ENCODE measurements at regions not wholly inside any gene's neighbourhood (a gene's known extent, or its start where the extent isn't known, plus 50 kb on each side); places are given as distances from the start of the nearest gene placed in this dataset.
"Not testable (repeated sequence)": the region's sequence is repeated elsewhere in the genome, so short reads cannot be mapped to it uniquely, and the experiment has no call there.

DNA sequence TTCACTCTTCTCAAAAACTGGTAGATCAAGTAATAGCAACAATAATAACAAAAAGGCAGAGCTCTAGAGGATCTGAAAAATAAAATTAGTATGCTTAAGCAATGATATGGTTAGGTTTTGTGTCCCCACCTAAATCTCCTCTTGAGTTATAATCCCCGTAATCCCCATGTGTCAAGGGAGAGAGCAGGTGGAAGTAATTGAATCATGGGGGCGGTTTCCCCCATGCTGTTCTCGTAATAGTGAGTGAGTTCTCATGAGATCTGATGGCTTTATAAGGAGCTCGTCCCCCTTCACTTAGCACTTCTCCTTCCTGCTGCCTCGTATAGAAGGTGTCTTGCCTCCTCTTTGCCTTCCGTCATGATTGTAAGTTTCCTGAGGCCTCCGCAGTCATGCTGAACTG, 60.2 kb upstream of the ABHD2 start:
- Mint-ChIP-seq H3K27ac (no peak overlapping the region), H3K36me3 (peaks cover 0 to 5% (median 4%) of the 10 kb centered on the region in 5 donors), H3K9me3 (peaks cover 0 to 20% (median 4%) of the 10 kb centered on the region in 11 donors), H3K4me3 (no peak overlapping the region), H3K27me3 (peaks cover 0 to 20% (median 9%) of the 10 kb centered on the region in 5 donors), H3K4me1 (peaks cover 0 to 4% (median 0%) of the 10 kb centered on the region in 7 donors)
- no peaks in the 10 kb centered on the region for H3K27me3 ChIP-seq (ENCODE audit: control insufficient read depth in 2 of 2, insufficient read depth in 2 of 2, low read length in 2 of 2)
- ChIA-PET POLR2A (interaction anchor here (0.6 kb wide), 1 partner anchor 120 kb away, joined by 3 read pairs; no protein-coding TSS in a partner anchor), CTCF (no interaction called here)
- H3K36me3 ChIP-seq (ENCODE audit: control insufficient read depth in 2 of 3, insufficient read depth in 3 of 3, low read length in 3 of 3) = no peaks in the 10 kb centered on the region
- intact Hi-C loops (cut with micrococcal nuclease) = no loop called here
- no peak overlapping the region for H3K27ac ChIP-seq (ENCODE audit: low read depth, low read length)
- H3K9me3 ChIP-seq (ENCODE audit: control insufficient read depth in 2 of 3, low read length in 3 of 3) = peaks cover 0 to 4% (median 0%) of the 10 kb centered on the region in 3 experiments
- DNase-seq (no peak), ATAC-seq (no peak)
- no peak overlapping the region for H3K4me3 ChIP-seq (ENCODE audit: low read length)
- H3K4me1 ChIP-seq (ENCODE audit: control insufficient read depth in 2 of 2, insufficient read depth in 2 of 2, low read length in 2 of 2) = no peaks in the 10 kb centered on the region

DNA sequence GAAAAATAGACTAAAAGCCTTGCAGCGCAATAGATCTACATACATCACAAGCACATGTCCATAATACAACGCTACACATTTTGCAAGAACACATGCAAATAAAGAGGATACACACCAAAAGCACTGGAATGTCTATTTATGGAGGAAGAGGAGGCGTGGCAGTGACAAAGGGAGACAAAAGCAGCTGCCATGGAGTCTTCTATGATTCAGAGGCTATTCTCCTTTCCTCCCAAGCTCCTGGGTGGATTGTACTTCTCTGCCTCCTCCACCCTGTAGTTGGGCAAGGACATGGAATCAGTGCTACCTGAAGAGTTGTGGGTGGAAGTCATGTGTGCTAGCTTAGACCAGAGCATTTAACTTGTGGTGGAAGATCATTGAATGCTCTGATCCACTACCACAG, 57.9 kb upstream of the ABHD2 start:
- H3K4me3 Mint-ChIP-seq = no peak overlapping the region
- intact Hi-C loops (cut with micrococcal nuclease) = no loop called here
- peaks cover 4 to 24% (median 8%) of the 10 kb centered on the region in 5 donors for H3K27me3 Mint-ChIP-seq
- ATAC-seq (no peak), DNase-seq (no peak)
- H3K27me3 ChIP-seq (ENCODE audit: control insufficient read depth in 2 of 2, insufficient read depth in 2 of 2, low read length in 2 of 2) = no peaks in the 10 kb centered on the region
- no peak overlapping the region for H3K27ac Mint-ChIP-seq
- POLR2A ChIA-PET = no interaction called here
- no peaks in the 10 kb centered on the region for H3K36me3 ChIP-seq (ENCODE audit: control insufficient read depth in 2 of 3, insufficient read depth in 3 of 3, low read length in 3 of 3)
- H3K36me3 Mint-ChIP-seq = peaks cover 0 to 4% (median 0%) of the 10 kb centered on the region in 5 donors
- H3K9me3 ChIP-seq (ENCODE audit: control insufficient read depth in 2 of 3, low read length in 3 of 3) = peaks cover 0 to 4% (median 0%) of the 10 kb centered on the region in 3 experiments
- H3K4me1 Mint-ChIP-seq = peaks cover 0 to 4% (median 0%) of the 10 kb centered on the region in 7 donors
- peaks cover 0 to 11% (median 3%) of the 10 kb centered on the region in 11 donors for H3K9me3 Mint-ChIP-seq
- no peak overlapping the region for H3K27ac ChIP-seq (ENCODE audit: low read depth, low read length)
- CTCF ChIA-PET = interaction anchor here (0.5 to 0.9 kb wide), 2 partner anchors 8 to 10 kb away, joined by 3 to 6 read pairs; no protein-coding TSS in a partner anchor
- H3K4me3 ChIP-seq (ENCODE audit: low read length) = no peak overlapping the region
- no peaks in the 10 kb centered on the region for H3K4me1 ChIP-seq (ENCODE audit: control insufficient read depth in 2 of 2, insufficient read depth in 2 of 2, low read length in 2 of 2)

DNA sequence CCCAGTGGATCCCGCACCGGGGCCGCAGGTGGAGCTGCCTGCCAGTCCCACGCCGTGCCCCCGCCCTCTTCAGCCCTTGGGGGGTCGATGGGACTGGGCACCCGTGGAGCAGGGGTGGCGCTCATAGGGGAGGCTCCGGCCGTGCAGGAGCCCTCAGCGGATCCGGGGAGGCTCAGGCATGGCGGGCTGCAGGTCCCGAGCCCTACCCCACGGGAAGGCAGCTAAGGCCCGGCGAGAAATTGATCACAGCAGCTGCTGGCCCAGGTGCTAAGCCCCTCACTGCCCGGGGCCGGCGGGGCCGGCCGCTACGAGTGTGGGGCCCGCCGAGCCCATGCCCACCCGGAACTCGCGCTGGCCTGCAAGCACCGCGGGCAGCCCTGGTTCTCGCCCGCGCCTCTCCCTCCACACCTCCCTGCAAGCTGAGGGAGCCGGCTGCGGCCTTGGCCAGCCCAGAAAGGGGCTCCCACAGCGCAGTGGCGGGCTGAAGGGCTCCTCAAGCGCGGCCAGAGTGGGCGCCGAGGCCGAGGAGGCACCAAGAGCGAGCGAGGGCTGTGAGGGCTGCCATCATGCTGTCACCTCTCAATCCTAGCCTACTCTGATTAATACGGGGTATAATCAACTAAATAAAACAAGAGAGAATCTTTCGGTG, 56.5 kb upstream of the ABHD2 start:
- H3K36me3 Mint-ChIP-seq; intact Hi-C loops (cut with micrococcal nuclease); H3K27ac Mint-ChIP-seq; H3K9me3 ChIP-seq (ENCODE audit: control insufficient read depth in 2 of 3, low read length in 3 of 3); POLR2A ChIA-PET; H3K4me1 ChIP-seq (ENCODE audit: control insufficient read depth in 2 of 2, insufficient read depth in 2 of 2, low read length in 2 of 2); ATAC-seq; H3K9me3 Mint-ChIP-seq; H3K27me3 ChIP-seq (ENCODE audit: control insufficient read depth in 2 of 2, insufficient read depth in 2 of 2, low read length in 2 of 2); H3K4me1 Mint-ChIP-seq; DNase-seq; H3K27ac ChIP-seq (ENCODE audit: low read depth, low read length); H3K4me3 Mint-ChIP-seq; H3K4me3 ChIP-seq (ENCODE audit: low read length); H3K36me3 ChIP-seq (ENCODE audit: control insufficient read depth in 2 of 3, insufficient read depth in 3 of 3, low read length in 3 of 3): not testable (repeated sequence)
- H3K27me3 Mint-ChIP-seq = peaks cover 5 to 32% (median 8%) of the 10 kb centered on the region in 5 donors
- CTCF ChIA-PET = interaction anchor here (0.5 to 2.9 kb wide), 3 partner anchors 26 to 98 kb away, joined by 3 to 12 read pairs (median 6); no protein-coding TSS in a partner anchor

DNA sequence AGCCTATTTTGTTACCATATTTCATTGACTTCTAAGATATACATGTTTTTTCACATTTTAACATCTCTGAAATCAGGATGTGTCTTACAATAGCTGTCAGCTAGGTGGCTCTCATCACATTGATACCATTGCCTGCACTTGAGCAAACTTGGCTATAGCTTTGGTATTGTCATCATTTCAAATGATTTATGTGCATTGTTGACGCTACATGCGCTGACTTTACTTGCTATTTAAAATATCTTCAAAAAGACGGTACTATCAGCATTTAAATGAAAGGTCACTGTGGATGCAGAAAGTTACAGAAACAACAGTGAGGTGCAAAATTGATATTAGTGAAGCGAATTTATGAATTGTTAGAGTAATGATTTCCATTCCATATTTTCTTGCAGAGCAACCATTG, 54.0 kb upstream of the ABHD2 start:
- Mint-ChIP-seq H3K36me3 (no peaks in the 10 kb centered on the region), H3K27ac (peak overlapping the region in 1 of 9 donors; percentile 25), H3K27me3 (peaks cover 0 to 33% (median 8%) of the 10 kb centered on the region in 5 donors), H3K9me3 (peaks cover 0 to 5% (median 0%) of the 10 kb centered on the region in 11 donors), H3K4me3 (no peak overlapping the region), H3K4me1 (peaks cover 0 to 4% (median 0%) of the 10 kb centered on the region in 7 donors)
- no peaks in the 10 kb centered on the region for H3K36me3 ChIP-seq (ENCODE audit: control insufficient read depth in 2 of 3, insufficient read depth in 3 of 3, low read length in 3 of 3)
- H3K27ac ChIP-seq (ENCODE audit: low read depth, low read length) = no peak overlapping the region
- peak in 1 of 9 donors; percentile 17 for DNase-seq
- no peak overlapping the region for H3K4me3 ChIP-seq (ENCODE audit: low read length)
- POLR2A ChIA-PET = no interaction called here
- no peaks in the 10 kb centered on the region for H3K4me1 ChIP-seq (ENCODE audit: control insufficient read depth in 2 of 2, insufficient read depth in 2 of 2, low read length in 2 of 2)
- CTCF ChIA-PET = interaction anchor here (0.8 to 2.9 kb wide), 5 partner anchors 23 to 147 kb away, joined by 3 to 12 read pairs (median 10); no protein-coding TSS in a partner anchor
- no peak for ATAC-seq
- H3K27me3 ChIP-seq (ENCODE audit: control insufficient read depth in 2 of 2, insufficient read depth in 2 of 2, low read length in 2 of 2) = no peaks in the 10 kb centered on the region
- intact Hi-C loops (cut with micrococcal nuclease) = loop anchor here in 1 of 2 donors (1.0 kb wide), 3 partner anchors 23 to 143 kb away; no protein-coding TSS in a partner anchor
- H3K9me3 ChIP-seq (ENCODE audit: control insufficient read depth in 2 of 3, low read length in 3 of 3) = no peaks in the 10 kb centered on the region

DNA sequence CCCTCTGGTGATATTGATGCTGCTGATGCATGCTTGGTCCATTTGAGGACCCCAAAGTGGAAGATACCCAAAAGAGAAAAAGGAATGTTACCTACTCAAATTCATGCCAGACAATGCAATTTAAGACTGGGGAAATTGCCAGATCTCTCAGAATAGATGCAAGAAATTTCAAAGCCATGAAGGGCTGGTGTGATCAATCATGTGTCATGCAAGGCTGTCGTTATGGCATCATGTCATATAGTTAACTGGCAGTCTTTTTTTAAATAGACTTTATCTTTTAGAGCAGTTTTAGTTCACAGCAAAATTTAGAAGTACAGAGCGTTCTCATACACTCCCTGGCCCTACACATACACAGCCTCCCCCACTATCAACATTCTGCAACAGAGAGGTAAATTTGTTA, 53.1 kb upstream of the ABHD2 start:
- peaks cover 0 to 4% (median 0%) of the 10 kb centered on the region in 7 donors for H3K4me1 Mint-ChIP-seq
- ATAC-seq (no peak), DNase-seq (no peak)
- H3K4me3 Mint-ChIP-seq = no peak overlapping the region
- no peak overlapping the region for H3K27ac Mint-ChIP-seq
- H3K4me3 ChIP-seq (ENCODE audit: low read length) = no peak overlapping the region
- no peak overlapping the region for H3K27ac ChIP-seq (ENCODE audit: low read depth, low read length)
- intact Hi-C loops (cut with micrococcal nuclease) = no loop called here
- H3K36me3 Mint-ChIP-seq = no peaks in the 10 kb centered on the region
- H3K9me3 ChIP-seq (ENCODE audit: control insufficient read depth in 2 of 3, low read length in 3 of 3) = no peaks in the 10 kb centered on the region
- H3K4me1 ChIP-seq (ENCODE audit: control insufficient read depth in 2 of 2, insufficient read depth in 2 of 2, low read length in 2 of 2) = no peaks in the 10 kb centered on the region
- H3K9me3 Mint-ChIP-seq = peaks cover 0 to 5% (median 0%) of the 10 kb centered on the region in 11 donors
- H3K27me3 ChIP-seq (ENCODE audit: control insufficient read depth in 2 of 2, insufficient read depth in 2 of 2, low read length in 2 of 2) = no peaks in the 10 kb centered on the region
- ChIA-PET CTCF (interaction anchor here (0.7 to 2.1 kb wide), 2 partner anchors 94 to 172 kb away, joined by 4 to 11 read pairs; no protein-coding TSS in a partner anchor), POLR2A (no interaction called here)
- peaks cover 0 to 30% (median 9%) of the 10 kb centered on the region in 5 donors for H3K27me3 Mint-ChIP-seq
- no peaks in the 10 kb centered on the region for H3K36me3 ChIP-seq (ENCODE audit: control insufficient read depth in 2 of 3, insufficient read depth in 3 of 3, low read length in 3 of 3)

DNA sequence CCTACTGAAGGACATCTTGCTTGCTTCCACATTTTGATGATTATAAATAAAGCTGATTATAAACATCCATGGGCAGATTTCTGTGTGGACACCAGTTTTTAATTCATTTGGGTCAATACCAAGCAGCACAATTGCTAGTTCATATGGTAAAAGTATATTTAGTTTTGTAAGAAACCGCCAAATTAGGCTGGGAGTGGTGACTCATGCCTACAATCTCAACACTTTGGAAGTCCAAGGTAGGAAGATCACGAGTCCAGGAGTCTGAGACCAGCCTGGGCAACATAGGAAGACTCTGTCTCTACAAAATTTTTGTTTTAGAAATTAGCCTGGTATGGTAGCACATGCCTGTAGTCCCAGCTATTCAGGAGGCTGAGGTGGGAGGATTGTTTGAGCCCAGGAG, 52.6 kb upstream of the ABHD2 start:
- Histone ChIP-seq H3K27ac (ENCODE audit: low read depth, low read length) (no peak overlapping the region), H3K9me3 (ENCODE audit: control insufficient read depth in 2 of 3, low read length in 3 of 3) (no peaks in the 10 kb centered on the region), H3K4me3 (ENCODE audit: low read length) (no peak overlapping the region), H3K36me3 (ENCODE audit: control insufficient read depth in 2 of 3, insufficient read depth in 3 of 3, low read length in 3 of 3) (no peaks in the 10 kb centered on the region), H3K27me3 (ENCODE audit: control insufficient read depth in 2 of 2, insufficient read depth in 2 of 2, low read length in 2 of 2) (no peaks in the 10 kb centered on the region), H3K4me1 (ENCODE audit: control insufficient read depth in 2 of 2, insufficient read depth in 2 of 2, low read length in 2 of 2) (no peaks in the 10 kb centered on the region)
- Mint-ChIP-seq H3K9me3 (peaks cover 0 to 5% (median 0%) of the 10 kb centered on the region in 11 donors), H3K27me3 (peaks cover 0 to 26% (median 9%) of the 10 kb centered on the region in 5 donors), H3K4me3 (no peak overlapping the region), H3K4me1 (peaks cover 0 to 3% (median 0%) of the 10 kb centered on the region in 7 donors), H3K36me3 (no peaks in the 10 kb centered on the region), H3K27ac (no peak overlapping the region)
- ChIA-PET POLR2A (no interaction called here), CTCF (interaction anchor here (0.7 kb wide), 1 partner anchor 172 kb away, joined by 4 read pairs; no protein-coding TSS in a partner anchor)
- DNase-seq (no peak), ATAC-seq (no peak)
- intact Hi-C loops (cut with micrococcal nuclease) = no loop called here

Data from naive thymus-derived CD4-positive, alpha-beta T cell (primary cell).